Panc1 (cell line): ENCODE measurements at regions not wholly inside any gene's neighbourhood (a gene's known extent, or its start where the extent isn't known, plus 50 kb on each side); places are given as distances from the start of the nearest gene placed in this dataset.

ENCODE experiments used
- ATAC-seq: fragments of 200-7000 bp; cut with Tn5 transposase; 2 replicates; pipeline ENCODE4 v1.9.1; 2020; ENCODE audit warnings: mild to moderate bottlenecking, moderate library complexity
- BruUV-seq: library from RNA; stranded (reverse); fragments of 400-500 nt; replicated peaks from 2 replicates; lab custom pipeline; 2021; lab: Mats Ljungman, UMichigan
- CTCF ChIA-PET: fragments of 300-600 bp; sonication (Branson Sonifier 250); formaldehyde crosslinking; loops from one replicate; lab custom pipeline; 2022; ENCODE audit warnings: antibody characterized with exemption; lab: Charles Lee
- POLR2A ChIA-PET: fragments of 300-600 bp; sonication (Branson Sonifier 250); formaldehyde crosslinking; loops from one replicate; lab custom pipeline; 2022; ENCODE audit warnings: antibody characterized with exemption; lab: Charles Lee
- DNase-seq: peaks from one replicate; pipeline ENCODE4 v3.0.0-alpha.2; 2010; ENCODE audit warnings: low read depth, low spot score
- H3K27ac ChIP-seq: 2 replicates; pipeline ENCODE4 v1.5.1; 2011; ENCODE audit warnings: mild to moderate bottlenecking, low read length, inconsistent platforms
- H3K27me3 ChIP-seq: fragments of 200-500 bp; sonication (Bioruptor generic); 2 replicates; pipeline ENCODE4 v1.6.0; 2014; ENCODE audit warnings: low read length, inconsistent platforms; ENCODE audit not compliant: control insufficient read depth, insufficient read depth
- H3K36me3 ChIP-seq: fragments of 200-500 bp; sonication (Bioruptor generic); 2 replicates; pipeline ENCODE4 v1.5.1; 2014; ENCODE audit warnings: inconsistent platforms, mild to moderate bottlenecking, low read length, moderate library complexity; ENCODE audit not compliant: control insufficient read depth, insufficient read depth
- H3K4me1 ChIP-seq: 2 replicates; pipeline ENCODE4 v1.5.1; 2011; ENCODE audit warnings: inconsistent platforms, mild to moderate bottlenecking, low read length, moderate library complexity; ENCODE audit not compliant: control insufficient read depth, insufficient read depth
- H3K4me3 ChIP-seq, 2 experiments: 2 replicates each; pipeline ENCODE4 v1.5.1; 2011 to 2012; ENCODE audit warnings: low read depth in 2 of 2, low read length in 2 of 2, mild to moderate bottlenecking in 2 of 2, inconsistent platforms in 1 of 2, moderate library complexity in 1 of 2
- H3K9me3 ChIP-seq: fragments of 200-500 bp; sonication (Bioruptor generic); 2 replicates; pipeline ENCODE4 v1.5.1; 2014; ENCODE audit warnings: low read depth, mild to moderate bottlenecking, inconsistent platforms, low read length, moderate library complexity; ENCODE audit not compliant: control insufficient read depth, insufficient read depth
- POLR2AphosphoS5 ChIP-seq: IDR thresholded peaks from 2 replicates; pipeline ENCODE4 v1.6.1; 2012; ENCODE audit warnings: mild to moderate bottlenecking, low read depth, low read length, moderate library complexity
- REST ChIP-seq, 2 experiments: IDR thresholded peaks; 2 replicates each; pipeline ENCODE4 v1.6.1; 2011 to 2012; ENCODE audit warnings: low read depth in 2 of 2, control low read depth in 1 of 2, low read length in 1 of 2, mild to moderate bottlenecking in 1 of 2, moderate library complexity in 1 of 2; ENCODE audit not compliant: insufficient read depth in 1 of 2
- SIN3A ChIP-seq: IDR thresholded peaks from 2 replicates; pipeline ENCODE4 v1.6.1; 2012; ENCODE audit warnings: low read depth, mild to moderate bottlenecking, low read length, moderate library complexity, borderline replicate concordance; ENCODE audit not compliant: insufficient read depth
- TCF7L2 ChIP-seq: IDR thresholded peaks from 2 replicates; pipeline ENCODE4 v1.6.1; 2011; ENCODE audit warnings: mild to moderate bottlenecking, low read depth, low read length, inconsistent platforms
- in situ Hi-C: cut with HindIII; loops from 2 replicates; pipeline ENCODE4 v1.10.0; 2016; ENCODE audit warnings: low sequenced_read_pairs, low pct_unique_long_range_greater_than_20kb
- intact Hi-C: fragments of 100-400 bp; cut with micrococcal nuclease; formaldehyde crosslinking; loops from one replicate; pipeline ENCODE4 v1.10.0; 2022; ENCODE audit not compliant: unreplicated experiment
- TF ChIP-seq, protein P1 (sequence below): fragments of 450-650 bp; IDR thresholded peaks from 2 replicates; pipeline ENCODE4 v1.5.1; 2017; ENCODE audit warnings: mild to moderate bottlenecking

DNA sequence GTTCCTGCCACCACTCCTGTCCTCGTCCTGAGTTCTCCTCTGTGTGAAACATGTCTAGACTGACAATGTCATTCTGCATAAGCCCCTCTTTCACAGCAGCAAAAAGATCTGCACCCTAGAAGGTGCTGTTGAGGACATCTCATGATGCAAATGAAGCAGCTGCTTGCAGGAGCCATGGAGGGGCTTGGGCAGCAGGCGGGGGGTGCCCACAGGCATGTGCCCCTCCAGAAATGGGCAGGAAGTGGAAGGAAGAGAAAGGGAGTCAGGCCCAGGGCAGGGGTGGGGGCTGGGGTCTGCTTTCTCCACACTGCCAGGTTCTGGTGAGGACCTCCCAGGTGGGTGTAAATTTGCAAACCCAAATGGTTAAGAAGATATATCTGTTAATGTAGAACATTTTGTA, 54.5 kb upstream of the KCNMB1 start:
- intact Hi-C loops (no loop called here), in situ Hi-C loops (no loop called here)
- Histone ChIP-seq H3K4me3 (no peak overlapping the region), H3K36me3 (no peaks in the 10 kb centered on the region), H3K27me3 (no peaks in the 10 kb centered on the region), H3K27ac (no peak overlapping the region), H3K9me3 (no peaks in the 10 kb centered on the region), H3K4me1 (no peaks in the 10 kb centered on the region)
- ATAC-seq, result no peak
- ChIA-PET CTCF (no interaction called here), POLR2A (no interaction called here)
- BruUV-seq, result no TSS peak
- DNase-seq, result no peak
- no peak for TF ChIP-seq SIN3A
- TF ChIP-seq POLR2AphosphoS5, result no peak
- no peak for TF ChIP-seq REST (IDR thresholded peaks at IDR 0.05; ENCODE audit: insufficient read depth in 1 of 2, low read depth in 2 of 2, low read length in 1 of 2)
- TF ChIP-seq, protein P1, sequence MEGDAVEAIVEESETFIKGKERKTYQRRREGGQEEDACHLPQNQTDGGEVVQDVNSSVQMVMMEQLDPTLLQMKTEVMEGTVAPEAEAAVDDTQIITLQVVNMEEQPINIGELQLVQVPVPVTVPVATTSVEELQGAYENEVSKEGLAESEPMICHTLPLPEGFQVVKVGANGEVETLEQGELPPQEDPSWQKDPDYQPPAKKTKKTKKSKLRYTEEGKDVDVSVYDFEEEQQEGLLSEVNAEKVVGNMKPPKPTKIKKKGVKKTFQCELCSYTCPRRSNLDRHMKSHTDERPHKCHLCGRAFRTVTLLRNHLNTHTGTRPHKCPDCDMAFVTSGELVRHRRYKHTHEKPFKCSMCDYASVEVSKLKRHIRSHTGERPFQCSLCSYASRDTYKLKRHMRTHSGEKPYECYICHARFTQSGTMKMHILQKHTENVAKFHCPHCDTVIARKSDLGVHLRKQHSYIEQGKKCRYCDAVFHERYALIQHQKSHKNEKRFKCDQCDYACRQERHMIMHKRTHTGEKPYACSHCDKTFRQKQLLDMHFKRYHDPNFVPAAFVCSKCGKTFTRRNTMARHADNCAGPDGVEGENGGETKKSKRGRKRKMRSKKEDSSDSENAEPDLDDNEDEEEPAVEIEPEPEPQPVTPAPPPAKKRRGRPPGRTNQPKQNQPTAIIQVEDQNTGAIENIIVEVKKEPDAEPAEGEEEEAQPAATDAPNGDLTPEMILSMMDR, result no peak
- TF ChIP-seq TCF7L2, result no peak

DNA sequence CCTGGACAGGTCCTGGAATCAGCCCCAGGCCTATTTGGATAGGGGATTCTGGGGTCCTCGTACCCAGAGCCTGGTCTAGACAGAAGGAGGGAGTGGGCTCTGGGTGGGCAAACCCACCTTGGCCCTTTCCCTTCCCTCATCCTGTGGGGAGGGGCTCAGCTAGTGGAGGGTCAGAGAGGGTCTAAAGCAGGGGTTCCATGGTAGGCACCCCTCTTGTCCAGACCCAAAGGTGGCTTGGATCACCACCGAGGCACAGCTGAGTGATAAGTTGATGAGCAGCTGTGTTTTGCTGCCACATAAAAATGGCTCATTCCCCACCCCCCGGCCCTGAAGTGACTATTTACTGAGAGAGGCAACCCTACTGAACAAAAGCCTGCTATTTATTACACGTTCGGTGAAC, 53.8 kb upstream of the KCNMB1 start:
- Histone ChIP-seq H3K27ac (no peak overlapping the region), H3K4me3 (no peak overlapping the region), H3K9me3 (no peaks in the 10 kb centered on the region), H3K36me3 (no peaks in the 10 kb centered on the region), H3K27me3 (no peaks in the 10 kb centered on the region), H3K4me1 (no peaks in the 10 kb centered on the region)
- no peak for ATAC-seq
- BruUV-seq, result no TSS peak
- in situ Hi-C loops (no loop called here), intact Hi-C loops (no loop called here)
- CTCF ChIA-PET, result no interaction called here
- TF ChIP-seq, protein P1, result no peak
- TF ChIP-seq TCF7L2, result no peak
- no peak for TF ChIP-seq POLR2AphosphoS5
- TF ChIP-seq SIN3A, result no peak
- no peak for TF ChIP-seq REST (IDR thresholded peaks at IDR 0.05; ENCODE audit: insufficient read depth in 1 of 2, low read depth in 2 of 2, low read length in 1 of 2)
- DNase-seq, result no peak
- POLR2A ChIA-PET, result no interaction called here
